Stomach (tissue), 8 donors: ENCODE measurements at regions not wholly inside any gene's neighbourhood (a gene's known extent, or its start where the extent isn't known, plus 50 kb on each side); places are given as distances from the start of the nearest gene placed in this dataset.

Experiments
- DNase-seq, 2 donors: peaks; one replicate each; pipeline versions ENCODE4 v3.0.0 to v3.0.0-alpha.2; 2013 to 2019
- H3K27ac ChIP-seq, 5 donors: fragments of 200-600 bp in 4 of 5; sonication (generic) in 4 of 5; one replicate each; pipeline ENCODE4 v1.5.1; 2013 to 2019; ENCODE audit warnings: mild to moderate bottlenecking in 1 of 5, moderate library complexity in 1 of 5
- H3K27me3 ChIP-seq, 3 donors: fragments of 200-600 bp; sonication (generic); one replicate each; pipeline ENCODE4 v1.5.1; 2017 to 2019; ENCODE audit warnings: mixed run types in 1 of 3
- H3K36me3 ChIP-seq, 4 donors: fragments of 200-600 bp; sonication (generic); 1 replicate in 3 of 4; 2 replicates in 1 of 4; pipeline ENCODE4 v1.5.1; 2016 to 2019
- H3K4me1 ChIP-seq, 4 donors: fragments of 200-600 bp; sonication (generic); one replicate each; pipeline ENCODE4 v1.5.1; 2016 to 2019
- H3K4me3 ChIP-seq, 4 donors: fragments of 200-600 bp; sonication (generic) in 3 of 4; one replicate each; pipeline ENCODE4 v1.5.1; 2016 to 2019; ENCODE audit warnings: mild to moderate bottlenecking in 1 of 4
- H3K9me3 ChIP-seq, 4 donors: fragments of 200-600 bp; sonication (generic); one replicate each; pipeline ENCODE4 v1.5.1; 2016 to 2019
- CTCF ChIP-seq, 7 experiments: fragments of 450-650 bp in 4 of 7; fragments of 200-600 bp in 3 of 7; sonication (generic) in 3 of 7; IDR thresholded peaks; one replicate each; pipeline ENCODE4 v1.5.1; 2016 to 2019; ENCODE audit warnings: antibody characterized with exemption in 7 of 7, control low read depth in 2 of 7, mild to moderate bottlenecking in 1 of 7
- EP300 ChIP-seq: sonication (generic); formaldehyde crosslinking; IDR thresholded peaks from one replicate; pipeline ENCODE4 v1.6.1; 2017; ENCODE audit warnings: antibody characterized with exemption
- POLR2A ChIP-seq, 4 donors: fragments of 450-650 bp; IDR thresholded peaks; one replicate each; pipeline ENCODE4 v1.6.1; 2016; ENCODE audit warnings: antibody characterized with exemption in 4 of 4, control low read depth in 2 of 4, mild to moderate bottlenecking in 1 of 4, moderate library complexity in 1 of 4
- POLR2AphosphoS5 ChIP-seq, 3 donors: sonication (generic); formaldehyde crosslinking; IDR thresholded peaks; one replicate each; pipeline ENCODE4 v1.6.1; 2016; ENCODE audit warnings: antibody characterized with exemption in 3 of 3
- WGBS, 5 donors: extraction: QIAGEN DNeasy Blood & Tissue Kit in 3 of 5; methylation state at CpG; one replicate each; pipeline versions ENCODE4 v1.1.5 to v1.1.7; 2013 to 2018; 5-methylcytosine and 5-hydroxymethylcytosine counted together
- intact Hi-C: fragments of 100-400 bp; cut with DNase I; formaldehyde crosslinking; loops from one replicate; pipeline ENCODE4 v1.15.1; 2023; ENCODE audit warnings: low total_unique reads
- donor health status: healthy with polysubstance abuse.
- donor health status: Bipolar disorder and iron deficiency.
- donor health status: healthy.

DNA sequence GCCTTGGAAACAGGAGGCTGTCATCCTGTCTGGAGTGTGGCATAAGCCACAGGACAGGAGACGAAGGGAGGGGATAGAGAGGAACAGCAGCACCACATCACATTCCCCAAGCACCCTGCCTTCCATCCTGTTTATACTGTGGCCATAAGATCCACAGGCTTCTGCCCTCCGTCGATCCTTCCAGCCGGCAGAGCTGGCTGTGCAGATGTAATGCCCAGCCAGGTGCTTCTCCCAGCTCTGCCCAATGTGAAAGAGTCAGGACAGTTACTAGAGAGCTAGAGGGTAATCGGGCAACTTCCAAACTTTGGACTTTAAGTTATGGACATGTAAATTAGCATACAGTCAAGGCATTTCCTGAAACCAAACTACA is 368.4 kb downstream of the SOX9 start:
- WGBS, 5 donors: 15 to 53% (median 20%) methylated on average over 5 of the region's 5 CpGs
- H3K4me3 ChIP-seq: no peak overlapping the region
- H3K4me1 ChIP-seq: peaks cover 0 to 24% (median 18%) of the 10 kb centered on the region in 4 donors
- H3K9me3 ChIP-seq: peaks cover 0 to 10% (median 8%) of the 10 kb centered on the region in 4 donors
- TF ChIP-seq POLR2A (IDR thresholded peaks at IDR 0.05): no peak
- TF ChIP-seq EP300: no peak
- TF ChIP-seq CTCF (IDR thresholded peaks at IDR 0.05): no peak
- TF ChIP-seq POLR2AphosphoS5 (IDR thresholded peaks at IDR 0.05): no peak
- H3K36me3 ChIP-seq: no peaks in the 10 kb centered on the region
- no peaks in the 10 kb centered on the region for H3K27me3 ChIP-seq
- peak overlapping the region; percentile 25 to 77 (median 57) for H3K27ac ChIP-seq
- DNase-seq: no peak
- intact Hi-C loops: no loop called here

- intact Hi-C loops: no loop called here
- no peaks in the 10 kb centered on the region for H3K36me3 ChIP-seq
- TF ChIP-seq POLR2AphosphoS5 (IDR thresholded peaks at IDR 0.05): no peak
- WGBS, 5 donors: 81 to 90% (median 85%) methylated on average over 2 of the region's 2 CpGs
- no peak overlapping the region for H3K4me3 ChIP-seq
- peaks cover 0 to 10% (median 8%) of the 10 kb centered on the region in 4 donors for H3K9me3 ChIP-seq
- no peak overlapping the region for H3K27ac ChIP-seq
- H3K27me3 ChIP-seq: no peaks in the 10 kb centered on the region
- H3K4me1 ChIP-seq: peaks cover 0 to 24% (median 18%) of the 10 kb centered on the region in 4 donors
- no peak for DNase-seq
Measured at GRCh38 chr17:72491102-72491501, 370.3 kb downstream of the SOX9 start.

- Histone ChIP-seq H3K27me3 (no peaks in the 10 kb centered on the region), H3K27ac (no peak overlapping the region), H3K36me3 (no peaks in the 10 kb centered on the region), H3K4me3 (no peak overlapping the region), H3K4me1 (peaks cover 0 to 23% (median 18%) of the 10 kb centered on the region in 4 donors), H3K9me3 (peaks cover 0 to 10% (median 8%) of the 10 kb centered on the region in 4 donors)
- WGBS, 5 donors: 90 to 100% (median 95%) methylated on average over 2 of the region's 2 CpGs
- intact Hi-C loops: no loop called here
- no peak for DNase-seq
- TF ChIP-seq EP300 (no peak), CTCF (IDR thresholded peaks at IDR 0.05) (no peak), POLR2A (IDR thresholded peaks at IDR 0.05) (no peak), POLR2AphosphoS5 (IDR thresholded peaks at IDR 0.05) (no peak)
Measured at GRCh38 chr17:72492494-72492893, 371.7 kb downstream of the SOX9 start.

DNA sequence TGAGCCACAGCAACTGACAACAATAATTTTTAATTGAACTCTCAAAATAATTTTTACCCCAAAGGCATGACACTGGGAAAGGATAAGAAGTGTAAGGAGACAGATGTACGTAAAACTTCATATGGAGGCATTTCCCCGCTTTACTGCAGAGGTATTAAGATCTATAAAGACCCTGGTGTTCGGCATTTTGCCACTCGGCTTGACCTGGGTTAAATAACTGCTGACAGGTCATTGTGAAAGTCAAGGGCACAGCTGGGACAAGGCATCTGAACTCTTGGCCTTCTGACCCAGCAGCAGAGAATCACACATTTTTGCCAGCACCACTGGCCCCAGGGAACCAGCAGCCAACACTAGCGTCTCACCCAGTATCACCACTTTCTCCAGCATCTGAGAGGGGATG is 372.1 kb downstream of the SOX9 start:
- H3K9me3 ChIP-seq: peaks cover 0 to 10% (median 8%) of the 10 kb centered on the region in 4 donors
- TF ChIP-seq EP300 (no peak), POLR2A (IDR thresholded peaks at IDR 0.05) (no peak), CTCF (IDR thresholded peaks at IDR 0.05) (no peak), POLR2AphosphoS5 (IDR thresholded peaks at IDR 0.05) (no peak)
- DNase-seq: no peak
- 83 to 92% (median 87%) methylated on average over 5 of the region's 5 CpGs for WGBS, 5 donors
- H3K27me3 ChIP-seq: no peaks in the 10 kb centered on the region
- H3K36me3 ChIP-seq: no peaks in the 10 kb centered on the region
- intact Hi-C loops: no loop called here
- no peak overlapping the region for H3K27ac ChIP-seq
- H3K4me3 ChIP-seq: no peak overlapping the region
- peaks cover 0 to 19% (median 15%) of the 10 kb centered on the region in 4 donors for H3K4me1 ChIP-seq

DNA sequence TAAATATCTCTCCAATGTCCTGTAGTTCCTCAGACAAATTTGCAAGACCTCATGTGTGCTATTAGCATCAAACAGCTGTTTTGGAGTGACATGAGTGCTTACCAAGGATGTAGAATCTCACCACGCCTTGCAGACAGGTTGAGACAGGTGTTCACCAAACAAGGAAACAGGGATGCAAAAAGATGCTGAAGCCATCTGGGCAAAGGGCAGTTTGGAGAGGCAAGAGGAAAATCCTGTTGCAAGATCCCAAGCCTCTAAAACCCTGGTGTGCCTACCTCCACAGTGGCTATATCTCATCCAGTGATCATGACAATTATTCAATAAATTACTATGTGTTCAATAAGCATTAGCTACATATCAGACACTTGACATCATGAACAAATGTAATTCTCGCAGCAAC is 373.7 kb downstream of the SOX9 start:
- WGBS, 5 donors: 75 to 92% (median 84%) methylated on average over 2 of the region's 2 CpGs
- intact Hi-C loops: no loop called here
- Histone ChIP-seq H3K27ac (no peak overlapping the region), H3K9me3 (peaks cover 0 to 10% (median 8%) of the 10 kb centered on the region in 4 donors), H3K27me3 (no peaks in the 10 kb centered on the region), H3K4me1 (peaks cover 0 to 13% (median 8%) of the 10 kb centered on the region in 4 donors), H3K4me3 (no peak overlapping the region), H3K36me3 (no peaks in the 10 kb centered on the region)
- no peak for TF ChIP-seq POLR2AphosphoS5 (IDR thresholded peaks at IDR 0.05)
- no peak for DNase-seq
